ENCODE measurements at regions not wholly inside any gene's neighbourhood (a gene's known extent, or its start where the extent isn't known, plus 50 kb on each side); places are given as distances from the start of the nearest gene placed in this dataset.

GRCh38 chr9:90423661-90424193 is 218.9 kb downstream of the DIRAS2 start:
- Mint-ChIP-seq H3K4me1 (ENCODE audit: insufficient read depth, unreplicated experiment) (no peaks in the 10 kb centered on the region), H3K27ac (ENCODE audit: low read depth, unreplicated experiment) (no peak overlapping the region), H3K36me3 (ENCODE audit: insufficient read depth, unreplicated experiment) (no peaks in the 10 kb centered on the region), H3K4me3 (ENCODE audit: unreplicated experiment) (no peak overlapping the region), H3K27me3 (ENCODE audit: insufficient read depth, unreplicated experiment) (peaks cover 45% of the 10 kb centered on the region), H3K9me3 (ENCODE audit: unreplicated experiment) (no peaks in the 10 kb centered on the region)
- ChIA-PET CTCF (interaction anchor here (0.6 kb wide), 1 partner anchor 559 kb away, joined by 4 read pairs; no protein-coding TSS in a partner anchor), POLR2A (no interaction called here)
- intact Hi-C loops (cut with micrococcal nuclease): no loop called here
- no peak for TF ChIP-seq CTCF (IDR thresholded peaks at IDR 0.05; ENCODE audit: unreplicated experiment)
- BruUV-seq (replicated peaks): no TSS peak
- no peak for DNase-seq (ENCODE audit: unreplicated experiment)

- Mint-ChIP-seq H3K36me3 (ENCODE audit: insufficient read depth, unreplicated experiment) (no peaks in the 10 kb centered on the region), H3K27ac (ENCODE audit: low read depth, unreplicated experiment) (no peak overlapping the region), H3K4me1 (ENCODE audit: insufficient read depth, unreplicated experiment) (no peaks in the 10 kb centered on the region), H3K27me3 (ENCODE audit: insufficient read depth, unreplicated experiment) (peaks cover 69% of the 10 kb centered on the region), H3K9me3 (ENCODE audit: unreplicated experiment) (no peaks in the 10 kb centered on the region), H3K4me3 (ENCODE audit: unreplicated experiment) (no peak overlapping the region)
- BruUV-seq (replicated peaks): no TSS peak
- TF ChIP-seq CTCF (IDR thresholded peaks at IDR 0.05; ENCODE audit: unreplicated experiment): no peak
- POLR2A ChIA-PET: no interaction called here
- no peak for DNase-seq (ENCODE audit: unreplicated experiment)
- intact Hi-C loops (cut with micrococcal nuclease): no loop called here
- CTCF ChIA-PET: no interaction called here
Observed at GRCh38 chr9:90428517-90428916, 214.1 kb downstream of the DIRAS2 start.

- Mint-ChIP-seq H3K9me3 (ENCODE audit: unreplicated experiment) (no peaks in the 10 kb centered on the region), H3K27ac (ENCODE audit: low read depth, unreplicated experiment) (no peak overlapping the region), H3K36me3 (ENCODE audit: insufficient read depth, unreplicated experiment) (no peaks in the 10 kb centered on the region), H3K4me1 (ENCODE audit: insufficient read depth, unreplicated experiment) (no peaks in the 10 kb centered on the region), H3K4me3 (ENCODE audit: unreplicated experiment) (no peak overlapping the region), H3K27me3 (ENCODE audit: insufficient read depth, unreplicated experiment) (peaks cover 73% of the 10 kb centered on the region)
- CTCF ChIA-PET: no interaction called here
- no TSS peak for BruUV-seq (replicated peaks)
- DNase-seq (ENCODE audit: unreplicated experiment): no peak
- TF ChIP-seq CTCF (IDR thresholded peaks at IDR 0.05; ENCODE audit: unreplicated experiment): no peak
- intact Hi-C loops (cut with micrococcal nuclease): no loop called here
- POLR2A ChIA-PET: no interaction called here
Observed at GRCh38 chr9:90432951-90433350, 209.7 kb downstream of the DIRAS2 start.

- Mint-ChIP-seq H3K36me3 (ENCODE audit: insufficient read depth, unreplicated experiment) (no peaks in the 10 kb centered on the region), H3K4me3 (ENCODE audit: unreplicated experiment) (no peak overlapping the region), H3K27ac (ENCODE audit: low read depth, unreplicated experiment) (no peak overlapping the region), H3K4me1 (ENCODE audit: insufficient read depth, unreplicated experiment) (no peaks in the 10 kb centered on the region), H3K27me3 (ENCODE audit: insufficient read depth, unreplicated experiment) (peaks cover 73% of the 10 kb centered on the region), H3K9me3 (ENCODE audit: unreplicated experiment) (no peaks in the 10 kb centered on the region)
- no TSS peak for BruUV-seq (replicated peaks)
- peak; percentile 18 for DNase-seq (ENCODE audit: unreplicated experiment)
- CTCF ChIA-PET: no interaction called here
- POLR2A ChIA-PET: no interaction called here
- TF ChIP-seq CTCF (IDR thresholded peaks at IDR 0.05; ENCODE audit: unreplicated experiment): no peak
- intact Hi-C loops (cut with micrococcal nuclease): no loop called here
Observed at GRCh38 chr9:90433398-90433941, 209.2 kb downstream of the DIRAS2 start.

Data from MCF 10A (cell line).